ENCODE measurements at regions not wholly inside any gene's neighbourhood (a gene's known extent, or its start where the extent isn't known, plus 50 kb on each side); places are given as distances from the start of the nearest gene placed in this dataset.

GRCh38 chr2:21489080-21489479 is 365.3 kb downstream of the TDRD15 start:
- TF ChIP-seq MAFK (IDR thresholded peaks at IDR 0.05; ENCODE audit: low read depth, low read length) (no peak), CHD1 (IDR thresholded peaks at IDR 0.05; ENCODE audit: low read depth, low read length) (no peak), CTCF (conservative IDR thresholded peaks at IDR 0.05; ENCODE audit: low read depth, low read length) (no peak), CEBPB (IDR thresholded peaks at IDR 0.05; ENCODE audit: low read depth, low read length) (no peak), MAZ (IDR thresholded peaks at IDR 0.05; ENCODE audit: borderline replicate concordance, low read depth, low read length) (no peak), POLR2A (IDR thresholded peaks at IDR 0.05; ENCODE audit: low read depth, low read length) (no peak), ELK1 (IDR thresholded peaks at IDR 0.05; ENCODE audit: borderline replicate concordance, low read depth, low read length) (no peak), MXI1 (IDR thresholded peaks at IDR 0.05; ENCODE audit: borderline replicate concordance, low read depth, low read length) (no peak), SMC3 (IDR thresholded peaks at IDR 0.05; ENCODE audit: low read depth, low read length) (no peak), BHLHE40 (IDR thresholded peaks at IDR 0.05; ENCODE audit: low read depth, low read length) (no peak), RFX5 (IDR thresholded peaks at IDR 0.05; ENCODE audit: low read depth, low read length) (no peak)

All from IMR-90 (cell line).